GM18499 (cell line): ENCODE measurements at regions not wholly inside any gene's neighbourhood (a gene's known extent, or its start where the extent isn't known, plus 50 kb on each side); places are given as distances from the start of the nearest gene placed in this dataset.

Experiments used
- ATAC-seq: cut with Tn5 transposase; IDR thresholded peaks from one replicate; pipeline ENCODE4 v1.9.1; 2021; ENCODE audit warnings: moderate number of reproducible peaks; ENCODE audit not compliant: insufficient read depth, unreplicated experiment

DNA sequence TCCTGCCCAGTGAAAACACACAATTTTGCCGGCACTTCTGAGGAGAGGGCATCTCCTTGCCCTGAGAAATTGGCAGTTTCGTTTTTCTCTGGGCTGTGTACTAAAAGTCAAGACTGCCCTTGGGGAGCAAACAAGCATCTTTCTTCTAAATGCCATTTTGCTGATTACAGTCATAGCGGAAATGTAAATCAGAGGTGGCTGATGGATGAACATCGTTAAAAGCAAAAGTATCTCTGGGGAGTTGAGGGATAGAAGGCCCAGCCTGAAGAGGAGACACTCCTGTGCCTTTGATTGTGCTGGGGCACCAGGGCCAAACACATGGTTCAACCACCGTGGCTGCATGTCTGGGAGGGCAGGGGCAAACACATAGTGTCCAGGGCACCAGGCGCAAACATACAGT, 49.8 kb downstream of the ABCC12 start:
- ATAC-seq = no peak

DNA sequence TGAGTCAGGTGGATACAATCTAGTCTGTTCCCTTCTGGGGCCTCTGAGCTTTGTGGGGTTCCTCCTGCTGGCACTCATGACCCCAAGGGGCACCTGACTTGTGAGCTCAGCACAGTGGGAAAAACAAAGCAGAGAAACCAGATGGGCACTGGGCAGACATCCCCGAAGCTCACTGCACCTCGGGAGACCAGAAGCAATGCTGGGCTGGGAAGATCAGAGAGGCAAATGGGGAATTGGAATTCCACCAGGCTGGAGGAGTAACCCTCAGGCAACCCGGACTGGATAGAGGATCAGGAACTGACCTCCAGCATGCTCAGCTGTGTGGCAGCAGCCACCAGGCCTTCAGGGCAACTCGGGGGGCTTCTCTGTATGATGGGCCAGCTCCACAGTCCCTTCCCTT, 50.3 kb downstream of the ABCC12 start:
- ATAC-seq = no peak

DNA sequence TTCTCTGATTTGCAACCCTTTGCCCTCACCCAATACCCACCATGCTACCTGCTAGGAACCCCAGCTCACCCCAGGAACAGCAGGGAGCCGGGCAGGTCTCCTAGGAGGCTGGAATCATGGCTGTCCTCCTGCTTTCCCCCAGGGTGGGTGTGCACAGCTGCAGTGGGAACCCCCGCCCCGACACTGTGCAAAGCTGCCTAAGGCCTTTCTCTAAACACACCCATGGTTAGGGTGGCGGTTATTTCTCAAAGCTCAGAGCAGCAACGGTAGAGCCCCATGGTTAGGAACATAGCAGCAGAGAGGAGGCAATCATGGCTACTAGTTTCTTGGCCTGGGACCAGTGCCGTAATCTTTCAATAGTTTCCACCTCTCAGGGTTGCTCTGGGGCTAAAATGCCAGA, 52.2 kb downstream of the ABCC12 start:
- ATAC-seq = no peak

- no peak for ATAC-seq
Observed at GRCh38 chr16:48102083-48103008, 53.4 kb downstream of the ABCC12 start.

- ATAC-seq = peak; percentile 81
Observed at GRCh38 chr16:48101069-48101674, 54.6 kb downstream of the ABCC12 start.

GRCh38 chr16:48099455-48099854, 56.3 kb downstream of the ABCC12 start:
- no peak for ATAC-seq

DNA sequence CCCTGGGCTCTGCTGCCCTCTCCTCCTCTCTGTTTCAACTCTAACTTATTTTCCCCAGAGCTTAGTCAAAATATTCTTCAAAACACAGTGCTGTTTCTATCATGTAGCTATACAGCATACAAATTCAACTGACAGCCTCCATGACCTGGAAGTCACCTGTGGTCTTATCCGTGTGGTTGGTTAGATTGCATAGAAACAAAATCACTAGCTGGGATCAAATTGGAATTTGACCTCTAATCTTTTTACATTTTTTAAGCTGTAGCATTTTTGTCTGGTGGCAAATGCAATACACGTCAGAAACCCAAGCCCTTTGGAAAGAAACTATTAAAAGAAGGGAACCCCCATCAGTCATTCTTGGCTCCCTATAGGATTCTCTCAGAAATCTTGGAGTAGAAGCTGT, 57.3 kb downstream of the ABCC12 start:
- no peak for ATAC-seq

- ATAC-seq = no peak
Observed at GRCh38 chr16:48091117-48091516, 64.7 kb downstream of the ABCC12 start.

DNA sequence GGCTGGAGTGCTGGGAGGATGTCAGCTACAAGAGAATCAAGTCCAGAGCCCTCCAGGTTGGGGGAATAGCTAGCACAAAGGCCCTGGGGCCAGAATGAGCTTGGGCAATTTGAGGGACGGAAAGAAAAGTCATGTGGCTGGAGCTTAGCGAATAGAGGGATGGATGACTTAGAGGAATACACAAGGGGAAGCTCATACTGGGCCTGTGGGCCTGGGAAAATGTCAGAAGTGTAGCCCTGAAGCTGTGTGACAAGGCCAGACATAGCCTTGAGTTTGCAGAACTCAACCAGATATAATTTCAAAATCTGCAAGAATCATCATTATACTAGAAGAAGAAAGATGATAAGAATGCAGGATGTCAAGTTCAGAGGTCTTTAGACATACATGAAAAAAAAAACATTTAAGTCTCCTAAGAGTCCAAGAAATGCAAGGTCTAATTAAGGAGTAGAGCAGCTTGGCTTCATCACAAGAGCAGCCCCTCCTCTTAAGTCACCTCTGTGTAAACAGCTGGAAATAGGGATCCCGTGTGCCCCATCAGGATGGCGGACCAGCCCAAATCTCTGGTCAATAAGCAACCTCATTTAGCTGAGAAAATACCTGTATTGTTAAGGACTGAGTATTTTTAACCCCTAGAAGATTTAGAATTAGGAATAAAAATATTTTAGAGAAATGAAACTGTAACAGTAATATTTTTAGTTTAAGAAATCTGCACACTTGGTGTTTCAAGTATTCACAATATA, 66.6 kb downstream of the ABCC12 start:
- no peak for ATAC-seq

DNA sequence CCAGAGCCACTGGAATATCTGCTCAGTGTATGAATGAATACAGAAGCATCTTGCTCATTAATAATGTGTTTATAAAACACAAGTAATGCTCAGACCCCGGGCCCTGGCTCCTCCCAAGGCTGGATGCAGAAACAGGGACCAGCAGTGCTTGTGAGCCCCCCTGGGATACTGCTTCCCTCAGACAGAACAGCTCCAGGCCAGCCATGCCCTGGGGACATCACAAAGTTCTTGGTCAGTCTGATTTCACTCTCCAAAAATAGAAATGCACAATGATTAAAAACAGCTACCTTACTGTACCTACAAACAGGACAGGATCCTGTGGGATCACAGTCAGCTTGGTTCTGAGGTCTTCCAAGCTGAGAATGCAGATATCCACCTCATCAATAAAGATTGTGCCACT, 68.2 kb downstream of the ABCC12 start:
- no peak for ATAC-seq

GRCh38 chr16:48086422-48086821, 69.4 kb downstream of the ABCC12 start:
- ATAC-seq = no peak

- ATAC-seq = no peak
Observed at GRCh38 chr16:48085729-48086128, 70.1 kb downstream of the ABCC12 start.

DNA sequence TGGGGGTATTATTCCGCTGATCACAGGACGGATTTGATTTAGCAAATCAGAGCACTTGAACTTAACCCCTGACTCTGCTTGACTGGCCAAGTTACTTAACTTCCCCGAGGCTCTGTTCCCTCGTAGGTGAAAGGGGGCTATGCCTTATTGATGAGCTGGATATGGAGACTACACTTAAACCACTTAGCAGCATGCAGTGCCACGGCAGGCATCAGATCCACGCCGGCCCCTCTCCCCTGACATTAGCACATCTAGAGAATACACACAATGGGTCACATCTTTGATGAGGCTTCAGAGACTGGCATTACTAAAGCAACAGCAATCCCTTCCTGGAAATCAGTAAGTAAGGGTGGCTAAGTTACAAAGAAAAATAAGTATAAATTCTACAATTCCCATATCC, 71.0 kb downstream of the ABCC12 start:
- ATAC-seq = no peak

DNA sequence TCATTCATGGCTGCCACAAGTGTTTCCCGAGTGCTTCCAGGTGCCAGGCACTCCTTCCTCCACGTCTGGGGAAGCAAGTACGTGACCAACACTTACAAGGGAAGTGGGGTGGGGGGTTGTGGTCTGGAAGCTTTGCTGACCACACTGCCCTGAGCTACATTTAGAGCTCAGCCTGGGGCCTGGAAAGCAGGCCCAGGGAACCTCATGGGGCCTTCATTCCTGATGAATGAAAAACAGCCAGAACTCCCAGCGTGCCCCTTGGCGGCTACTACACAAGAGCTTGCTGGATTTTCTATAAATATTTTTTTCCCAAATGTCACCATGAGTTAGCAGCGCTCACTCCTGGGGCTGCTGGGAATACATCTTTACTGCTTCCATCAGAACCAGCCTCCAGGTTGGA, 73.3 kb downstream of the ABCC12 start:
- ATAC-seq = no peak

DNA sequence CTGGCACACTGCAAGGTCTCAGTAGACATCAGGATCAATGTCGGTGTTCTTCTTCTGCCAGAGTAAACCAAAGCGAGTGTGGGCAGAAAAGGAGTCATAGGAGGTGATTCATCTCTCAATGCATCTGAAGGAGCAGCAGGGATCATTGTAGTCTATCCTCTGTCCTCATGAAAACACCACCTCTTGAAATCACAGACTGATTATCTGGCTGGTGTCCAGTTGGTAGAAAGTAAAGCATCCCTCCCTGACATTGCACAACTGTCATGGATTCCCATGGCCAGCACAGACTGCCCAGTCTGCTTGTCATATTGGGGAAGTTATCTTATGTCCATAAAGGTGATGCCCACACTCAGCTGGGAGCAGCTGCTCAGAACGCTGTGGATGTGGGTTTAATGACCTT, 74.1 kb downstream of the ABCC12 start:
- no peak for ATAC-seq

DNA sequence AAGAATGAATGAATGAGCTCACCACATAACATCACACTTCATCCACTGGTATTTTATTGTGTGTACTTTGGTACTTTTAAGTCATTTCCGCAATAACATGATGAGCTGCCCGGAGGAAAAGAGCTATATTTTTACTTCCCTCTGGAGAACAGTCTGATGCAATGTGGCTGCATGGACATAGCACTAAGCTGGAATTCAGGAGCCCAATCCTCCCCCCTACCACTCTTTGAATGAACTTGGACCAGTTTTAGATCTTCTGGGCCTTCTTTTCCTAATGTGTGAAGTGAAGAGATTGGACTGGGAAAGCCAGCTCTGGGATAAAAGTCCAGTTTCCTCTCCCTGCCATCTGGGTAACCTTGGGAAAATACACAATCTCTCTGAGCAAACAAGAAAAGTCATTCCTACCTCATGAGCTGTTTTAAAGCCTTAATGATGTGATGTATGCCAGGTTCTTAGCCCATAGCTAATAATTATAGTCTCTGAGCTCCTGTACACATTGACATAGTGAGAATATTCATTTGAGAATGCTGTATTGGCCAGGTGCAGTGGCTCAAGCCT, 79.3 kb downstream of the ABCC12 start:
- no peak for ATAC-seq

GRCh38 chr16:48075398-48075797, 80.4 kb downstream of the ABCC12 start:
- ATAC-seq = no peak

DNA sequence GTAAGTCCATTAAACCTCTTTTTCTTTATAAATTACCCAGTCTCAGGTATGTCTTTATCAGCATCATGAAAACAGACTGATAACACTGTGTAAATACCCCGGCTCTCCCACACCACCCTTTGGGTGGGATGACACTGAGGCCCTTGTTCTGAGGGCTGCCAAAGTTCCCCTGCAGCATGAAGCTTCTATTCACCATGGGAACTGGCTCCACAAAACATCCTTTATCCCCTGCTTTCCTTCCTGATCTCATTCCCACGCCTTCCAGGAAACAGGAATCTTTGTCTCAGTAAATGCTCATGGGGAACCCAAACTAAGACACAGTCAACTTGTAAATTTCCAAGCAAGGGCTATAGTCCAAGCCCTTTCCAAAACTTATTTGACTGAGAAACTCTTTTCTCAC, 88.4 kb downstream of the ABCC12 start:
- no peak for ATAC-seq

DNA sequence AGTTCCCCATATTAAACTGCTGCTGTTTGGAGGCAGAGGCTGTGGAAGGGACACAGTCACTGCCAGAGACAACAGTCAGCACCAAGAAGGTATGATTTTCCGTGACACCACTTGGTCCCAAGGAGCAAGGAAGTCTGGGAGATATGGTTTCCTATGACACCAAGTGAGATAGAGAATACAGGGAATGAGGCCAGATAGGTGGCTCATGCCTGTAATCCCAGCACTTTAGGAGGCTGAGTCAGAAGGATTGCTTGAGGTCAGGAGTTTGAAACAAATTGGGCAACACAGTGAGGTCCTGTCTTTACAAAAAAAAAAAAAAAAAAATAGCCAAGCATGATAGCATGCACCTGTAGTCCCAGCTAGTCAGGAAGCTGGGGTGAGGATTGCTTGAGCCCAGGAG, 90.8 kb downstream of the ABCC12 start:
- ATAC-seq = no peak

DNA sequence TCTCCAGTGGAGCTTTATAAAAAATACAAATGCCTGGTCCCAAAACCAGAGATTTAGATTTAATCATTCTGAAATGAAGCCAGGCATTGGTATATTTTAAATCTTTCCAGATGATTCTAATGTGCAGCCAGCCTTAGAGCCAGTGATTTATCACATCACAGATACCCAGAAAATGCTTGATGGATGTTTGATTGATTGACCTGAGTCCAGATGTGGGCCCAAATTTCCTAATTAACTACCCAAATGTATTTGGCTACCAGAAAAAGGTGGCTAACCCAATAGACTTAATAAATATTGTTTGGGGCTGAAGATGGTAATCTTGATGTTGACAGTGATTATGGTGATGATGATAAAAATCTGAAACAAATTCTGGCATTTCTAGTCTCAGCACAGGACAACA, 93.1 kb downstream of the ABCC12 start:
- no peak for ATAC-seq

DNA sequence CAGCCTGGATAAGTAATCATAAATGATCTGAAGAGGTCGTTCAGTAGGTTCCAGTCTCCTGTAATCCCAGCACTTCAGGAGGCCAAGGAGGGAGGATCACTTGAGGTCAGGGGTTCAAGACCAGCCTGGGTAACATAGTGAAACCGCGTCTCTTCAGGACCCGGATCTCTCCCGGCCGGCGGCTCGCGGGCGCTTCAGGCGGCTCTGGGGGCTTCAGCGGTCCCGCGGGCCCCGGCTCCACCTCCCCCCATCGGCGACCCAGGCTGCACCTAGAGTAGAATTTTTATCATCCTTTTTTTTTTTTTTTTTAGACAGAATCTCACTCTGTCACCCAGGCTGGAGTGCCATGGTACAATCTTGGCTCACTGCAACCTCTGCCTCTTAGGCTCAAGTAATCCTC, 95.9 kb downstream of the ABCC12 start:
- ATAC-seq = no peak
